22Rv1 (cell line): ENCODE measurements at regions not wholly inside any gene's neighbourhood (a gene's known extent, or its start where the extent isn't known, plus 50 kb on each side); places are given as distances from the start of the nearest gene placed in this dataset.

Experiments used
- CTCF ChIP-seq: fragments of 450-650 bp; IDR thresholded peaks from 2 replicates; pipeline ENCODE4 v1.5.1; 2017; ENCODE audit warnings: mild to moderate bottlenecking
- ZFX ChIP-seq: fragments of 450-650 bp; IDR thresholded peaks from 2 replicates; pipeline ENCODE4 v1.6.1; 2017; ENCODE audit warnings: antibody characterized with exemption, borderline replicate concordance

- TF ChIP-seq CTCF (no peak), ZFX (no peak)
These were observed 282.6 kb upstream of the MCTP2 start for GRCh38 chr15:93948726-93949125.
